ENCODE measurements at regions not wholly inside any gene's neighbourhood (a gene's known extent, or its start where the extent isn't known, plus 50 kb on each side); places are given as distances from the start of the nearest gene placed in this dataset.

DNA sequence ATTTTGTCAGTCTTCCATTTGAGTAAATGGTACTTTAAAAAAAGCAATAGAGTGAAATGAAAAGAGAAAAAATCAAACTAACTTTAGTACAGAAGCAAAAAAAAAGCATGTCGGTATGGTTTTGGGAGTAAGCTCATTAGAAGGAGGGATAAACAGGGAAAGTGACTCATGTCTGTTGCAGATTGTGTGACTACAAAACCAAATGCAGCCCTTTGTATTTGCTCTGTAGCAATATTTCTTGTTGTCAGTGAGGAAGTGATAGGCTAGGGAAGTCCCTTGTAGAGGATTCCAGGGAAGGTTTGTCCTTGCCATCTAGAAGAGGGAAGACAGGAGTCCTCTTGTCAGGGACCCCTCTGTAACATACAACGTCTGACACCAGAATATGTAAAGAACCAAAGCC, 150.5 kb upstream of the POU1F1 start:
- H2BK5ac ChIP-seq (ENCODE audit: low read length), result no peak overlapping the region
- H3K4me2 ChIP-seq (ENCODE audit: insufficient read depth, low read length, poor library complexity, severe bottlenecking), result no peak overlapping the region
- no peak overlapping the region for H3K18ac ChIP-seq (ENCODE audit: low read length)
- no peak for DNase-seq (ENCODE audit: low spot score)
- no peak overlapping the region for H4K91ac ChIP-seq (ENCODE audit: low read depth, low read length, poor library complexity)
- H3K4ac ChIP-seq (ENCODE audit: low read length), result no peak overlapping the region
- no CpG with 5 or more reads among the region's 2 CpGs for WGBS, 2 donors (ENCODE audit: extremely low coverage in 2 of 2, insufficient read length in 2 of 2, insufficient replicate concordance in 1 of 2)
- H3K27ac ChIP-seq (replicated peaks; ENCODE audit: low read length), result no peak overlapping the region
- no peak overlapping the region for H4K8ac ChIP-seq (ENCODE audit: low read depth, low read length)
- no peak overlapping the region for H2AK5ac ChIP-seq (ENCODE audit: low read depth, low read length)
- H3K4me1 ChIP-seq (ENCODE audit: control insufficient read depth in 2 of 2, insufficient read depth in 1 of 2, low read depth in 1 of 2, low read length in 2 of 2), result no peaks in the 10 kb centered on the region
- no peak overlapping the region for H3K9ac ChIP-seq (ENCODE audit: low read depth, low read length, poor library complexity)
- no peak overlapping the region for H2AFZ ChIP-seq (ENCODE audit: low read length)
- H2BK12ac ChIP-seq (ENCODE audit: low read length), result no peak overlapping the region
- no peaks in the 10 kb centered on the region for H3K9me3 ChIP-seq (replicated peaks in 1 of 2; ENCODE audit: control insufficient read depth in 2 of 2, insufficient read depth in 1 of 2, low read depth in 1 of 2, low read length in 2 of 2)
- no peak overlapping the region for H3K4me3 ChIP-seq (ENCODE audit: low read length in 2 of 2)
- no peak overlapping the region for H3K14ac ChIP-seq (ENCODE audit: low read length)
- no peak overlapping the region for H3K23ac ChIP-seq (ENCODE audit: low read depth, low read length, poor library complexity)
- H3K27me3 ChIP-seq (ENCODE audit: control insufficient read depth in 3 of 3, insufficient read depth in 3 of 3, low read depth in 1 of 3, low read length in 3 of 3), result no peaks in the 10 kb centered on the region
- H2BK15ac ChIP-seq (ENCODE audit: low read length), result no peak overlapping the region
- no peak overlapping the region for H2BK120ac ChIP-seq (ENCODE audit: low read depth, low read length)
- H3K36me3 ChIP-seq (replicated peaks in 1 of 2; ENCODE audit: control insufficient read depth in 2 of 2, insufficient read depth in 2 of 2, low read length in 2 of 2), result no peaks in the 10 kb centered on the region
- H3K79me1 ChIP-seq (ENCODE audit: low read depth, low read length), result no peaks in the 10 kb centered on the region

DNA sequence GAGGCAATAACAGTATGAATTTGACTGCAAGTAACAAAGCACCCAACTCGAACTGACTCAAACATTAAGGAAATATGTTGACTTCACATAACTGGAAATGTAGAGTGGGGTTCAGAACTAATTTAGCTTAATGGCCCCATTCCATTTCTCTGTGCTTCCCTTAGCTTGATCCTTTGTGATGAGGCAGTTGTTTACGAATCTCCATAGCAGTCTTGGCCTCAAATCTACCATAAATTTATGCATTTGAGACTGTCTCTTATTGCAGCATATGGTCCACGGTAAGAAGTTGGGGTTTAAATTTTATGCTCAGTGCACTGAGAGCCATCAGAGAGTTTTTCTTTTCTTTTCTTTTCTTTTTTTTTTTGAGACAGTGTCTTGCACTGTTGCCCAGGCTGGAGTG, 148.7 kb upstream of the POU1F1 start:
- no peak overlapping the region for H3K14ac ChIP-seq (ENCODE audit: low read length)
- WGBS, 2 donors (ENCODE audit: extremely low coverage in 2 of 2, insufficient read length in 2 of 2, insufficient replicate concordance in 1 of 2), result no CpG with 5 or more reads among the region's 3 CpGs

DNA sequence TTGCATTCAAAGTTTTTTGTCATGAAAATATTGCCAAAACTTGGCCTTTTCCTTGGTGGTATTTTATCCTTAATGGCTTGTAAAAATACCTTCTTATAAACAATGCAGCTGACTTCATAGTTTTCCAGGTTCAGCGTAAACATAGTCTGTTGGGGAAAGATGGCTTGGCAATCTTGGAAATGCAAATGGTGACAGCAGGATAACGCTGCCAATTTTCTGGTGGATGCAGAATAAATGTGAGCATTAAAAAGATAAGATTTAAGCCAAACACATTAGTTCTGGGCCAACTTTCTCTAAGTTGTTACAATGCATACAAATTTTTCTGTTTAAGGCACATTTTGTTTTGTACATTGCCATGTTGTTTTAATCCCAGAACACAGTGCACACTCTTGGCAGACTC, 147.0 kb upstream of the POU1F1 start:
- H3K27me3 ChIP-seq (ENCODE audit: control insufficient read depth in 3 of 3, insufficient read depth in 3 of 3, low read depth in 1 of 3, low read length in 3 of 3), result no peaks in the 10 kb centered on the region
- no peaks in the 10 kb centered on the region for H3K9me3 ChIP-seq (replicated peaks in 1 of 2; ENCODE audit: control insufficient read depth in 2 of 2, insufficient read depth in 1 of 2, low read depth in 1 of 2, low read length in 2 of 2)
- H3K23ac ChIP-seq (ENCODE audit: low read depth, low read length, poor library complexity), result no peak overlapping the region
- no peak overlapping the region for H3K14ac ChIP-seq (ENCODE audit: low read length)
- H2AK5ac ChIP-seq (ENCODE audit: low read depth, low read length), result no peak overlapping the region
- no peaks in the 10 kb centered on the region for H3K79me1 ChIP-seq (ENCODE audit: low read depth, low read length)
- no peak for DNase-seq (ENCODE audit: low spot score)
- no peak overlapping the region for H2BK12ac ChIP-seq (ENCODE audit: low read length)
- H4K91ac ChIP-seq (ENCODE audit: low read depth, low read length, poor library complexity), result no peak overlapping the region
- H4K8ac ChIP-seq (ENCODE audit: low read depth, low read length), result no peak overlapping the region
- WGBS, 2 donors (ENCODE audit: extremely low coverage in 2 of 2, insufficient read length in 2 of 2, insufficient replicate concordance in 1 of 2), result no CpG with 5 or more reads among the region's 2 CpGs
- no peak overlapping the region for H3K9ac ChIP-seq (ENCODE audit: low read depth, low read length, poor library complexity)
- no peak overlapping the region for H2BK120ac ChIP-seq (ENCODE audit: low read depth, low read length)
- no peak overlapping the region for H3K4me3 ChIP-seq (ENCODE audit: low read length in 2 of 2)
- H3K18ac ChIP-seq (ENCODE audit: low read length), result no peak overlapping the region
- H3K4ac ChIP-seq (ENCODE audit: low read length), result no peak overlapping the region
- no peak overlapping the region for H2AFZ ChIP-seq (ENCODE audit: low read length)
- no peak overlapping the region for H2BK5ac ChIP-seq (ENCODE audit: low read length)
- H3K36me3 ChIP-seq (replicated peaks in 1 of 2; ENCODE audit: control insufficient read depth in 2 of 2, insufficient read depth in 2 of 2, low read length in 2 of 2), result no peaks in the 10 kb centered on the region
- H2BK15ac ChIP-seq (ENCODE audit: low read length), result no peak overlapping the region
- no peak overlapping the region for H3K4me2 ChIP-seq (ENCODE audit: insufficient read depth, low read length, poor library complexity, severe bottlenecking)
- H3K27ac ChIP-seq (replicated peaks; ENCODE audit: low read length), result no peak overlapping the region
- H3K4me1 ChIP-seq (ENCODE audit: control insufficient read depth in 2 of 2, insufficient read depth in 1 of 2, low read depth in 1 of 2, low read length in 2 of 2), result no peaks in the 10 kb centered on the region

More for the DNA sequence above, 148.7 kb upstream of the POU1F1 start:
- Histone ChIP-seq H2BK120ac (ENCODE audit: low read depth, low read length) (no peak overlapping the region), H3K4me3 (ENCODE audit: low read length in 2 of 2) (no peak overlapping the region), H3K79me1 (ENCODE audit: low read depth, low read length) (no peaks in the 10 kb centered on the region), H3K18ac (ENCODE audit: low read length) (no peak overlapping the region), H3K23ac (ENCODE audit: low read depth, low read length, poor library complexity) (no peak overlapping the region), H2AK5ac (ENCODE audit: low read depth, low read length) (no peak overlapping the region), H4K91ac (ENCODE audit: low read depth, low read length, poor library complexity) (no peak overlapping the region), H3K9ac (ENCODE audit: low read depth, low read length, poor library complexity) (no peak overlapping the region), H2BK5ac (ENCODE audit: low read length) (no peak overlapping the region), H2AFZ (ENCODE audit: low read length) (no peak overlapping the region), H4K8ac (ENCODE audit: low read depth, low read length) (no peak overlapping the region), H2BK15ac (ENCODE audit: low read length) (no peak overlapping the region), H2BK12ac (ENCODE audit: low read length) (no peak overlapping the region), H3K9me3 (replicated peaks in 1 of 2; ENCODE audit: control insufficient read depth in 2 of 2, insufficient read depth in 1 of 2, low read depth in 1 of 2, low read length in 2 of 2) (no peaks in the 10 kb centered on the region), H3K27ac (replicated peaks; ENCODE audit: low read length) (no peak overlapping the region), H3K36me3 (replicated peaks in 1 of 2; ENCODE audit: control insufficient read depth in 2 of 2, insufficient read depth in 2 of 2, low read length in 2 of 2) (no peaks in the 10 kb centered on the region), H3K4me1 (ENCODE audit: control insufficient read depth in 2 of 2, insufficient read depth in 1 of 2, low read depth in 1 of 2, low read length in 2 of 2) (no peaks in the 10 kb centered on the region), H3K4me2 (ENCODE audit: insufficient read depth, low read length, poor library complexity, severe bottlenecking) (no peak overlapping the region), H3K27me3 (ENCODE audit: control insufficient read depth in 3 of 3, insufficient read depth in 3 of 3, low read depth in 1 of 3, low read length in 3 of 3) (no peaks in the 10 kb centered on the region), H3K4ac (ENCODE audit: low read length) (no peak overlapping the region)
- DNase-seq (ENCODE audit: low spot score), result no peak

DNA sequence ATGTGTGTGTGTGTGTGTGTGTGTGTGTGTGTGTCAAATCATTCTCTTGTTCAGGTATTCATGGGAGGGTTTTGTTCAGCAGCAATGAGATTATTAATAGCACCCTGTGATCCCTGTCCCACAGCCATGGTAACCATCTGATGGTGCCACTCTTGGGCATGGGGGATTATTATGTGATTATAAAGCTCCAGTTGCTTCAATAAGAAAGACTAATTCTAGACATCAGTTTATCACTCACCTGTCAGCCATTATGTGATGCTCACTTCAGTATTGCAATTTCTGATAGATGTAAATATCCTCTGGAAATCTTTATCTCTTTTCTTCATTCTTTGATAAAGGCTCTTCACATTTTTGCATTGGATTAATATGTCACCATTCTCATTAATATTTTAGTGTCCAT, 145.9 kb upstream of the POU1F1 start:
- H3K18ac ChIP-seq (ENCODE audit: low read length), result no peak overlapping the region
- H4K91ac ChIP-seq (ENCODE audit: low read depth, low read length, poor library complexity), result no peak overlapping the region
- no peak overlapping the region for H2AK5ac ChIP-seq (ENCODE audit: low read depth, low read length)
- no peak overlapping the region for H2AFZ ChIP-seq (ENCODE audit: low read length)
- no peak overlapping the region for H3K14ac ChIP-seq (ENCODE audit: low read length)
- H3K27me3 ChIP-seq (ENCODE audit: control insufficient read depth in 3 of 3, insufficient read depth in 3 of 3, low read depth in 1 of 3, low read length in 3 of 3), result no peaks in the 10 kb centered on the region
- H3K79me1 ChIP-seq (ENCODE audit: low read depth, low read length), result no peaks in the 10 kb centered on the region
- H3K9me3 ChIP-seq (replicated peaks in 1 of 2; ENCODE audit: control insufficient read depth in 2 of 2, insufficient read depth in 1 of 2, low read depth in 1 of 2, low read length in 2 of 2), result no peaks in the 10 kb centered on the region
- H3K27ac ChIP-seq (replicated peaks; ENCODE audit: low read length), result no peak overlapping the region
- H3K4me2 ChIP-seq (ENCODE audit: insufficient read depth, low read length, poor library complexity, severe bottlenecking), result no peak overlapping the region
- no peak overlapping the region for H2BK12ac ChIP-seq (ENCODE audit: low read length)
- H3K4me3 ChIP-seq (ENCODE audit: low read length in 2 of 2), result no peak overlapping the region
- no peak for DNase-seq (ENCODE audit: low spot score)
- H2BK120ac ChIP-seq (ENCODE audit: low read depth, low read length), result no peak overlapping the region
- no peak overlapping the region for H3K9ac ChIP-seq (ENCODE audit: low read depth, low read length, poor library complexity)
- no peak overlapping the region for H2BK15ac ChIP-seq (ENCODE audit: low read length)
- H2BK5ac ChIP-seq (ENCODE audit: low read length), result no peak overlapping the region
- no peaks in the 10 kb centered on the region for H3K4me1 ChIP-seq (ENCODE audit: control insufficient read depth in 2 of 2, insufficient read depth in 1 of 2, low read depth in 1 of 2, low read length in 2 of 2)
- H4K8ac ChIP-seq (ENCODE audit: low read depth, low read length), result no peak overlapping the region
- no peak overlapping the region for H3K23ac ChIP-seq (ENCODE audit: low read depth, low read length, poor library complexity)
- no peak overlapping the region for H3K4ac ChIP-seq (ENCODE audit: low read length)
- no peaks in the 10 kb centered on the region for H3K36me3 ChIP-seq (replicated peaks in 1 of 2; ENCODE audit: control insufficient read depth in 2 of 2, insufficient read depth in 2 of 2, low read length in 2 of 2)
